HL-60 (cell line): ENCODE measurements at regions not wholly inside any gene's neighbourhood (a gene's known extent, or its start where the extent isn't known, plus 50 kb on each side); places are given as distances from the start of the nearest gene placed in this dataset.

Source experiments
- DNase-seq, 2 experiments: peaks; one replicate each; pipeline ENCODE4 v3.0.0-alpha.2; 2010 to 2020; ENCODE audit warnings: low read depth in 1 of 2, low spot score in 1 of 2
- H3K27ac ChIP-seq: fragments of 250-450 bp; sonication (Bioruptor Pico); replicated peaks from 2 replicates; pipeline ENCODE4 v1.5.1; 2020; ENCODE audit warnings: mild to moderate bottlenecking, moderate library complexity
- H3K27me3 ChIP-seq: fragments of 250-450 bp; sonication (Bioruptor Pico); 2 replicates; pipeline ENCODE4 v1.5.1; 2021; ENCODE audit warnings: mild to moderate bottlenecking, moderate library complexity; ENCODE audit not compliant: insufficient read depth, poor library complexity, severe bottlenecking
- H3K4me3 ChIP-seq: replicated peaks from 2 replicates; pipeline ENCODE4 v1.5.1; 2011; ENCODE audit warnings: mild to moderate bottlenecking, control low read depth, low read length; ENCODE audit not compliant: insufficient read depth
- GABPA ChIP-seq: IDR thresholded peaks from 2 replicates; pipeline ENCODE4 v1.6.1; 2012; ENCODE audit warnings: low read depth
- POLR2AphosphoS5 ChIP-seq: IDR thresholded peaks from 2 replicates; pipeline ENCODE4 v1.6.1; 2012; ENCODE audit warnings: low read depth
- SPI1 ChIP-seq: IDR thresholded peaks from 2 replicates; pipeline ENCODE4 v1.6.1; 2012; ENCODE audit warnings: low read depth, mild to moderate bottlenecking, borderline replicate concordance
- TF ChIP-seq, protein P1 (sequence below): IDR thresholded peaks from 2 replicates; pipeline ENCODE4 v1.6.1; 2012; ENCODE audit warnings: low read depth; ENCODE audit not compliant: insufficient replicate concordance
- TF ChIP-seq, protein P2 (sequence below): IDR thresholded peaks from one replicate; pipeline ENCODE4 v1.5.1; 2011; ENCODE audit warnings: low read length, control low read depth, inconsistent platforms; ENCODE audit not compliant: insufficient read depth

DNA sequence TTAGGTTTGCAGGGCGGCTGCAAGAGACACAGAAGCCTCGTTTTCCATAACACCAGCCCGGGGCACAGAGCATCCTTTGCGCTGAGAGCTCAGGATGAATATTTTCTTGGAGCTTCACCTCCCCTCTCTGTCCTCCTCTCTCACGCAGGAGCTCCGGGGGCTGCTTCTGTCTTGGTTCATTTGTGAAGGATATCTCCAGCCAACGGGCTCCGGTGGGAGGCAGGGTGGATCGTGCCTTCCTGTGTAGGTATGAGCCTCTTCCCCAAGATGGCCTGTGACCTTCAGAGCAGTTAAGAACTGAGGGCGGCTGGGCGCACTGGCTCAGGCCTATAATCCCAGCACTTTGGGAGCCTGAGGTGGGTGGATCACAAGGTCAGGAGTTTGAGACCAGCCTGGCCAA is 319.0 kb upstream of the C1orf174 start:
- Histone ChIP-seq H3K4me3 (no peak overlapping the region), H3K27me3 (no peaks in the 10 kb centered on the region), H3K27ac (no peak overlapping the region)
- TF ChIP-seq, protein P1, sequence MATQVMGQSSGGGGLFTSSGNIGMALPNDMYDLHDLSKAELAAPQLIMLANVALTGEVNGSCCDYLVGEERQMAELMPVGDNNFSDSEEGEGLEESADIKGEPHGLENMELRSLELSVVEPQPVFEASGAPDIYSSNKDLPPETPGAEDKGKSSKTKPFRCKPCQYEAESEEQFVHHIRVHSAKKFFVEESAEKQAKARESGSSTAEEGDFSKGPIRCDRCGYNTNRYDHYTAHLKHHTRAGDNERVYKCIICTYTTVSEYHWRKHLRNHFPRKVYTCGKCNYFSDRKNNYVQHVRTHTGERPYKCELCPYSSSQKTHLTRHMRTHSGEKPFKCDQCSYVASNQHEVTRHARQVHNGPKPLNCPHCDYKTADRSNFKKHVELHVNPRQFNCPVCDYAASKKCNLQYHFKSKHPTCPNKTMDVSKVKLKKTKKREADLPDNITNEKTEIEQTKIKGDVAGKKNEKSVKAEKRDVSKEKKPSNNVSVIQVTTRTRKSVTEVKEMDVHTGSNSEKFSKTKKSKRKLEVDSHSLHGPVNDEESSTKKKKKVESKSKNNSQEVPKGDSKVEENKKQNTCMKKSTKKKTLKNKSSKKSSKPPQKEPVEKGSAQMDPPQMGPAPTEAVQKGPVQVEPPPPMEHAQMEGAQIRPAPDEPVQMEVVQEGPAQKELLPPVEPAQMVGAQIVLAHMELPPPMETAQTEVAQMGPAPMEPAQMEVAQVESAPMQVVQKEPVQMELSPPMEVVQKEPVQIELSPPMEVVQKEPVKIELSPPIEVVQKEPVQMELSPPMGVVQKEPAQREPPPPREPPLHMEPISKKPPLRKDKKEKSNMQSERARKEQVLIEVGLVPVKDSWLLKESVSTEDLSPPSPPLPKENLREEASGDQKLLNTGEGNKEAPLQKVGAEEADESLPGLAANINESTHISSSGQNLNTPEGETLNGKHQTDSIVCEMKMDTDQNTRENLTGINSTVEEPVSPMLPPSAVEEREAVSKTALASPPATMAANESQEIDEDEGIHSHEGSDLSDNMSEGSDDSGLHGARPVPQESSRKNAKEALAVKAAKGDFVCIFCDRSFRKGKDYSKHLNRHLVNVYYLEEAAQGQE, result no peak
- TF ChIP-seq POLR2AphosphoS5, result no peak
- TF ChIP-seq, protein P2, sequence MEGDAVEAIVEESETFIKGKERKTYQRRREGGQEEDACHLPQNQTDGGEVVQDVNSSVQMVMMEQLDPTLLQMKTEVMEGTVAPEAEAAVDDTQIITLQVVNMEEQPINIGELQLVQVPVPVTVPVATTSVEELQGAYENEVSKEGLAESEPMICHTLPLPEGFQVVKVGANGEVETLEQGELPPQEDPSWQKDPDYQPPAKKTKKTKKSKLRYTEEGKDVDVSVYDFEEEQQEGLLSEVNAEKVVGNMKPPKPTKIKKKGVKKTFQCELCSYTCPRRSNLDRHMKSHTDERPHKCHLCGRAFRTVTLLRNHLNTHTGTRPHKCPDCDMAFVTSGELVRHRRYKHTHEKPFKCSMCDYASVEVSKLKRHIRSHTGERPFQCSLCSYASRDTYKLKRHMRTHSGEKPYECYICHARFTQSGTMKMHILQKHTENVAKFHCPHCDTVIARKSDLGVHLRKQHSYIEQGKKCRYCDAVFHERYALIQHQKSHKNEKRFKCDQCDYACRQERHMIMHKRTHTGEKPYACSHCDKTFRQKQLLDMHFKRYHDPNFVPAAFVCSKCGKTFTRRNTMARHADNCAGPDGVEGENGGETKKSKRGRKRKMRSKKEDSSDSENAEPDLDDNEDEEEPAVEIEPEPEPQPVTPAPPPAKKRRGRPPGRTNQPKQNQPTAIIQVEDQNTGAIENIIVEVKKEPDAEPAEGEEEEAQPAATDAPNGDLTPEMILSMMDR, result no peak
- no peak for DNase-seq

DNA sequence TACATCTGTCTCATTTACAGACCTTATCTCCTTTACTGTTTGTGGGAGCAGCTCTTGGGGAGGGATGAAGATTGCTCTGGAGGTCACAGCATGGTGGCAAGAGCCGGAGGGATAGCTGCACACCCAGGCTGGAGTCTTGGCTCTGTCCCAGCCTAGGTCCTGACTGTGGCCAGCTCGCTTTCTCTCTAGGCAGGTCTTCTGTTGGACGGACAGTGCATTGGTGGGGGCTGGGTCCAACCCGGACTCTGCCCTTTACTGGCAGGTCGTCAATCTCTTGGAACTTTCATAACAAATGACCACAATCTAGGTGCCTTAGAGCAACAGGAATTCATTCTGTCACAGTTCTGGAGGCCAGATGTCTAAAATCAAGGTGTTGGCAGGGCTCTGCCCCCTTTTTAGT is 319.8 kb upstream of the C1orf174 start:
- TF ChIP-seq SPI1, result no peak
- TF ChIP-seq, protein P1, result no peak
- TF ChIP-seq, protein P2, result no peak
- TF ChIP-seq POLR2AphosphoS5, result no peak
- no peak for TF ChIP-seq GABPA
- no peak for DNase-seq
- H3K27ac ChIP-seq, result no peak overlapping the region
- H3K4me3 ChIP-seq, result no peak overlapping the region
- H3K27me3 ChIP-seq, result no peaks in the 10 kb centered on the region

DNA sequence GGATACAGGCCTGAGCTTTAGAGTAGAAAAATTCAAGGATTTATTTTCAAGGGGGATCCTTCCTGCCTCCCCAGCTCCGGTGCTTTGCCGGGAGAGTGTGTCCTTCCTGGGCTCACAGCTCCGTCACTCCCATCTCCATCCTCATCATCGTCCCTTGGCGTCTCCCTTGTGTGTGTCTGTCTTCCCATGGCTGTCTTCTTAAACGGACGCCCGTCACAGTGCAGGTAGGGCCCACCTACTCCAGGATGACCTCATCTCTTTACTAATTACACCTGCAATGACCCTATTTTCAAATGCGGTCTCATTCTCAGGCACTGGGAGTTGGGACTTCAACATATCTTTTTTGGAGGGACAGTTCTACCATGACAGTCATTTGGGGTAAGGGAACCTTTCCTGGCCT is 320.3 kb upstream of the C1orf174 start:
- no peak overlapping the region for H3K4me3 ChIP-seq
- H3K27me3 ChIP-seq, result no peaks in the 10 kb centered on the region
- no peak overlapping the region for H3K27ac ChIP-seq
- no peak for DNase-seq
- TF ChIP-seq GABPA, result no peak
- no peak for TF ChIP-seq POLR2AphosphoS5
- TF ChIP-seq, protein P2, result no peak
- TF ChIP-seq, protein P1, result no peak
- no peak for TF ChIP-seq SPI1
